ENCODE measurements at regions not wholly inside any gene's neighbourhood (a gene's known extent, or its start where the extent isn't known, plus 50 kb on each side); places are given as distances from the start of the nearest gene placed in this dataset.

DNA sequence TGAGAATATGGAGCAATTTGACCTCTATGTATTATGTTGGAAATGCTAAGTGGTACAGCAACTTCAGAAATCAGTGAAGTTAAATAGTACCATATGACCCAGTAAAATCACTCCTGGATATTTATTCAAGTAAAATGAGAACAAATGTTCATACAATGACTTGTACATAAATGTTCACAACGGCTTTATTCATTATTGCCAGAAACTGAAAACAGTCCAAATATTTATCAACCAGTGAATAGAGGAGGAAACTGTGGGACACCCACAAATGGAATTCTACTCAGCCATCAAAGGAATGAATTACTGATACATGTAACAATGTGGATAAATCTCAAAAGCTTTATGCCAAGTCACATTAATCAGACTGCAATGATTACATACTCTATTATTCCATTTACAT lies 416.3 kb downstream of the AASDHPPT start:
- TF ChIP-seq, protein P1, sequence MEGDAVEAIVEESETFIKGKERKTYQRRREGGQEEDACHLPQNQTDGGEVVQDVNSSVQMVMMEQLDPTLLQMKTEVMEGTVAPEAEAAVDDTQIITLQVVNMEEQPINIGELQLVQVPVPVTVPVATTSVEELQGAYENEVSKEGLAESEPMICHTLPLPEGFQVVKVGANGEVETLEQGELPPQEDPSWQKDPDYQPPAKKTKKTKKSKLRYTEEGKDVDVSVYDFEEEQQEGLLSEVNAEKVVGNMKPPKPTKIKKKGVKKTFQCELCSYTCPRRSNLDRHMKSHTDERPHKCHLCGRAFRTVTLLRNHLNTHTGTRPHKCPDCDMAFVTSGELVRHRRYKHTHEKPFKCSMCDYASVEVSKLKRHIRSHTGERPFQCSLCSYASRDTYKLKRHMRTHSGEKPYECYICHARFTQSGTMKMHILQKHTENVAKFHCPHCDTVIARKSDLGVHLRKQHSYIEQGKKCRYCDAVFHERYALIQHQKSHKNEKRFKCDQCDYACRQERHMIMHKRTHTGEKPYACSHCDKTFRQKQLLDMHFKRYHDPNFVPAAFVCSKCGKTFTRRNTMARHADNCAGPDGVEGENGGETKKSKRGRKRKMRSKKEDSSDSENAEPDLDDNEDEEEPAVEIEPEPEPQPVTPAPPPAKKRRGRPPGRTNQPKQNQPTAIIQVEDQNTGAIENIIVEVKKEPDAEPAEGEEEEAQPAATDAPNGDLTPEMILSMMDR (IDR thresholded peaks at IDR 0.05 in 4 of 5, conservative IDR thresholded peaks at IDR 0.05 in 1 of 5): no peak
- TF ChIP-seq POLR2A (IDR thresholded peaks at IDR 0.05): no peak
